ENCODE measurements at regions not wholly inside any gene's neighbourhood (a gene's known extent, or its start where the extent isn't known, plus 50 kb on each side); places are given as distances from the start of the nearest gene placed in this dataset.

- TF ChIP-seq CTCF (IDR thresholded peaks at IDR 0.05; ENCODE audit: insufficient read depth, low read length, poor library complexity, severe bottlenecking) (no peak), EZH2phosphoT487 (conservative IDR thresholded peaks at IDR 0.05; ENCODE audit: low read length) (no peak)
Observed at GRCh38 chr3:22977042-22977441, 226.1 kb upstream of the UBE2E2 start.
